AG04449 (cell line): ENCODE measurements at regions not wholly inside any gene's neighbourhood (a gene's known extent, or its start where the extent isn't known, plus 50 kb on each side); places are given as distances from the start of the nearest gene placed in this dataset.

ENCODE experiments used
- CTCF ChIA-PET: fragments of 350-600 bp; formaldehyde crosslinking; extraction: SDS; loops from one replicate; lab custom pipeline; 2021; ENCODE audit warnings: antibody characterized with exemption; lab: Yijun Ruan, JAX
- POLR2A ChIA-PET: fragments of 400-600, 350-600 bp; formaldehyde crosslinking; extraction: SDS; loops from one replicate; lab custom pipeline; 2020; ENCODE audit warnings: antibody characterized with exemption, inconsistent platforms; lab: Yijun Ruan, JAX
- DNase-seq: peaks from one replicate; pipeline ENCODE4 v3.0.0-alpha.2; 2010; ENCODE audit warnings: low read depth, low spot score
- H3K4me3 ChIP-seq: 2 replicates; pipeline ENCODE4 v1.5.1; 2011; ENCODE audit warnings: low read depth, mild to moderate bottlenecking, control low read depth, low read length
- TF ChIP-seq, protein P1 (sequence below): IDR thresholded peaks from one replicate; pipeline ENCODE4 v1.5.1; 2011; ENCODE audit warnings: mild to moderate bottlenecking, moderate library complexity, low read length, control low read depth, inconsistent platforms; ENCODE audit not compliant: insufficient read depth; ENCODE audit errors: missing control alignments

DNA sequence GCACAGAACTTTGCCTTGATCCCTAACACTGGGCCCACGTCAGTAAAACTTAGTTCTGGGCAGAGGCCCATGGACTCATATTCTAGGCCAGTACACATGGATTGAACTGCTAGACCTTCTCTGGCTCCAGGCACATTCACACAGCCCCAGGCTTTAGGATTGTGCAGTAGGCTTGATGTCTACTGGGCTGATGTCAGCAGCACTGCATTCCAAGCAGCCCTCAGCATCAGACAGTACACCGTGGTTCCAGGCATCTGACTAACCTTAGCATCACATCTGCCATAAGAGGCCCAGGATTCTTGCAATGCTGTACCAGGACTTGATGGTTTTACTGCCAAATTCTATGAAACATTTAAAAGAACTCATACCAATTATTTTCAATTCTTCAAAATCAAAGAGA is 301.9 kb downstream of the CCER1 start:
- TF ChIP-seq, protein P1, sequence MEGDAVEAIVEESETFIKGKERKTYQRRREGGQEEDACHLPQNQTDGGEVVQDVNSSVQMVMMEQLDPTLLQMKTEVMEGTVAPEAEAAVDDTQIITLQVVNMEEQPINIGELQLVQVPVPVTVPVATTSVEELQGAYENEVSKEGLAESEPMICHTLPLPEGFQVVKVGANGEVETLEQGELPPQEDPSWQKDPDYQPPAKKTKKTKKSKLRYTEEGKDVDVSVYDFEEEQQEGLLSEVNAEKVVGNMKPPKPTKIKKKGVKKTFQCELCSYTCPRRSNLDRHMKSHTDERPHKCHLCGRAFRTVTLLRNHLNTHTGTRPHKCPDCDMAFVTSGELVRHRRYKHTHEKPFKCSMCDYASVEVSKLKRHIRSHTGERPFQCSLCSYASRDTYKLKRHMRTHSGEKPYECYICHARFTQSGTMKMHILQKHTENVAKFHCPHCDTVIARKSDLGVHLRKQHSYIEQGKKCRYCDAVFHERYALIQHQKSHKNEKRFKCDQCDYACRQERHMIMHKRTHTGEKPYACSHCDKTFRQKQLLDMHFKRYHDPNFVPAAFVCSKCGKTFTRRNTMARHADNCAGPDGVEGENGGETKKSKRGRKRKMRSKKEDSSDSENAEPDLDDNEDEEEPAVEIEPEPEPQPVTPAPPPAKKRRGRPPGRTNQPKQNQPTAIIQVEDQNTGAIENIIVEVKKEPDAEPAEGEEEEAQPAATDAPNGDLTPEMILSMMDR: no peak
- CTCF ChIA-PET: no interaction called here
- DNase-seq: peak; percentile 10
- POLR2A ChIA-PET: no interaction called here
- H3K4me3 ChIP-seq: no peak overlapping the region

DNA sequence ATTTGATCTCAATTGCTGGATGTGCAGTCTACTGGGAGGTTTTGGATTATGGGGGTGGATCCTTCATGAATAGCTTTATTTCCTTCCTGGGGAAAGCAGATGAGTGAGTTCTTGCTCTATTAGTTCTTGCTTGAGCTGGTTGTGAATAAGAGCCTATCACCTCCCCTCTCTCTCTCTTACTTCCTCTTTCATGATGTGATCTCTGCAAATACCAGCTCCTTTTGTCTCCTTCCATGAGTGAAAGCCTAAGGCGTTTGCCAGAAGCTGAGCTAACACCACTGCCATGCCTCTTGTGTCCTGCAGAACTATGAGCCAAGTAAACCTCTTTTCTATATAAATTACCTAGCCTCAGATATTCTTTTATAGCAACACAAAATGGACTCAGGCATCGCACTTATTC is 302.7 kb downstream of the CCER1 start:
- CTCF ChIA-PET: no interaction called here
- H3K4me3 ChIP-seq: no peak overlapping the region
- DNase-seq: no peak
- POLR2A ChIA-PET: no interaction called here
- TF ChIP-seq, protein P1: no peak

DNA sequence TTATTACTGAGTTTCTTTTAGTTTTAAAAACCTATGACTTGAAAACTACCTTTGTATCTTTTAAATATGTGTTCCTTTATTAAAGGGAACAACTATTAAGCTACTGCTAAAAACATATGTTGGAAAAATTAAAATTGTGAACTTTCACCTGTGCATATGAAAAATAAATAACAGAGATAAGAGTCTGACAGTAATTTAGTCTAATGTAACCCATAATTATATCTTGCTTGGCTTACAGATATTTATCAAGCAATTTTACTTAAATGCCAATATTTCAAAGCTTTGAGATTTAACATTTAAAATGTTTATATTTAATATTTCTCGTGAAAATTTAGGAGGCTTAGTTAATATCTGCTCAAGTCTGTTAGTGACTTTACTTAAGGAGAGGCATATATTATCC is 309.8 kb downstream of the CCER1 start:
- no peak overlapping the region for H3K4me3 ChIP-seq
- ChIA-PET CTCF (no interaction called here), POLR2A (no interaction called here)
- no peak for DNase-seq
- TF ChIP-seq, protein P1: no peak

DNA sequence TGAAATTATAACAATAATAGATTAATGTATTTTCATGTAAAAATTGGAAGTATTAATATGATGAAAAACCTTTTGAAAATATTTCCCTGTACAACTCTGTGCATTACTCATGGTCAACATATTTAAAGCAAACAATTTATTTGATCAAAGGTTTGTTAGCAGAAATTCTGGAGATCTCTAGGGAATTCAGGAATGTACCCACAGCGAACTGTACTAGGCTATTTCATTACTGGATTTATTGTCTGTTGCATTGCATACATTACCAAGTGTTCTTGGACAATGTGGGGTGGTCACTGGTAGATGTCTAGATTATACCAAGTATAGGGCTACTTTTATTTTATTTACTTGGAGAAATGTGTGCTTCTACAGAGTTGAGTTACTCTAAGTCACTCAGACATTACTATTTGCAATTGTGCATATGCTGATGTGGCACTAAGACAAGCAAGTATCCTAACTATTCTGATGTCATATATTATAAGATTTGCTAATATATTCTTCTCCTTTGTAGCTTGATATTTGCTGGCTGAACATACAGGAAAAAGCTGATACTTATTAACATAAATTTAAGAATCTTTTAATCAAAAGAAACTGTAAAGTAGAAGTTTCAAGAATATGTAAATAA is 323.3 kb downstream of the CCER1 start:
- DNase-seq: no peak
- H3K4me3 ChIP-seq: no peak overlapping the region
- ChIA-PET POLR2A (no interaction called here), CTCF (no interaction called here)
- TF ChIP-seq, protein P1: no peak

DNA sequence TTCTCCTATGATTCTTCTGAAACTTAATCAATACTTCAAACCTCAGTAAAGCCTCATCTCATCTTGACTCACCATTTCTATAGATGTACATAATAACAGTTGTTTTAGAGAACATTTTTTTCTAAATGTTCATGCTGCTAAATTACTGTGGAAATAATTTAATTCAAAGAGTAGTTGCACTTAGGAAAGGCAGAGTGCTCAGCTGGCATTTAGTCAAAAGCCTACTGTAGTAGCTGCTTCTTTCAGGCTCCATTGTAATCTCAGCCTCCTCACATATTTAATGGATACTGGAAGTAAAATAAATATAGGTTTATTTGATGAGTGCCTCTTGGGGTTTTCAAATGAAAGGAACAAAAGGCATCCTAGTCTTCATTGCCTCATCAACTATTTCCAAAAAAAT is 325.0 kb downstream of the CCER1 start:
- no peak for DNase-seq
- CTCF ChIA-PET: no interaction called here

DNA sequence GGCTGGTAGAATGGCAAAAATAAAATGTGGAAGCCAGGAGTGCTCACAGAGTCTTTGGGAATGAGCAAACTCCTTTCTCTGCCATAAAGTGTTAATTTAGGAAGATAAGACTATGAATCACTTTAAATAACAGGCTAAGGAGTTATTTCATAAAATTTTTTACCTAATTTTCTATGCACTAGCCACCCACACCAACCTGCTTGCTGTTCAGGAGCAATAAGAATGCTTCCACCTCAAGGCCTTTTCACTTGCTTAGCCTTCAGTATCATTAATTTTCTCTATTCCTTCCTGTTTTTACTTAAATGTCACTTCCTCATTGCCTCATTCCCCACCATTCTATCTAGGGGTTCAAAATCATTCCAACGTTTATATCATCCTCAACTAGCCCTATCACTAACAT is 326.8 kb downstream of the CCER1 start:
- ChIA-PET POLR2A (no interaction called here), CTCF (no interaction called here)
- H3K4me3 ChIP-seq: no peak overlapping the region
- DNase-seq: no peak
- TF ChIP-seq, protein P1: no peak

More for the DNA sequence above, 325.0 kb downstream of the CCER1 start:
- POLR2A ChIA-PET: interaction anchor here (0.5 kb wide), 1 partner anchor 520 kb away, joined by 3 read pairs; no protein-coding TSS in a partner anchor
- TF ChIP-seq, protein P1: no peak
- H3K4me3 ChIP-seq: no peak overlapping the region
